ENCODE measurements at regions not wholly inside any gene's neighbourhood (a gene's known extent, or its start where the extent isn't known, plus 50 kb on each side); places are given as distances from the start of the nearest gene placed in this dataset.

DNA sequence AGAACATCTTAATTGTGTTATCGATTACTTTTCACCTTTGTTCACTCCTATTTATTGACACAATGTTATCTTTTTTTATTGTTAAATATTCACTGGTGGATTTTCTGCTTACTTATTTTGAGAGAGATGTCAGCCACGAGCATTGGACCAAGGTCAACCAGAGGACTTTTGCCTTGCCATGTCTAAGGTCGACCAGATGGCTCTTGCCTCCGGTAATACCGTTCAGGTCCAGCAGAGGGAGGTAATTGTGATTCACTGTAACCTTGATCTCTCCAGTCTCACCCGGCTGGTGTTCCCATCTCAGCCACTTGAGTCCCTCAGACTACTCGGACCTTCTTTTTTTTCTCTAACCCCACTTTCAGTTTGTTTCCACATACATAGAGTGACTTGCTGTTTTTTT is 1438.1 kb downstream of the UQCRFS1 start:
- no peak for DNase-seq

DNA sequence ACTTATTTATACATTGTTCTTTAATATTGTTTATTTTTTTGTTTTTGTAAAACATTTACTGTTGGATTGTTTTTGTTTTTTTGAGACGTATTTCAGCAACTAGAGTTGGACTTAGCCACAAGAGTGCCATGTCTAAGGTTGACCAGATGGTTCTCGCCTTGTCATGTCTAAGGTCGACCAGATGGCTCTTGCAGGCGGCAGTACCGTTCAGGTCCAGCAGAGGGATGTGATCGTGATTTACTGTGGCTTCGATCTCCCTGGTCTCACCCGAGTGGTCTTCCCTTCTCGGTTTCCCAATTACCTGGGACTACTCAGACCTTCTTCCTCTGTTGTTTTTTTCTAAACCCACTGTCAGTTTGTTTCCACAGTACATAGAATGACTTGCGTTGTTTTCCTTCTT is 1438.6 kb downstream of the UQCRFS1 start:
- no peak for DNase-seq

DNA sequence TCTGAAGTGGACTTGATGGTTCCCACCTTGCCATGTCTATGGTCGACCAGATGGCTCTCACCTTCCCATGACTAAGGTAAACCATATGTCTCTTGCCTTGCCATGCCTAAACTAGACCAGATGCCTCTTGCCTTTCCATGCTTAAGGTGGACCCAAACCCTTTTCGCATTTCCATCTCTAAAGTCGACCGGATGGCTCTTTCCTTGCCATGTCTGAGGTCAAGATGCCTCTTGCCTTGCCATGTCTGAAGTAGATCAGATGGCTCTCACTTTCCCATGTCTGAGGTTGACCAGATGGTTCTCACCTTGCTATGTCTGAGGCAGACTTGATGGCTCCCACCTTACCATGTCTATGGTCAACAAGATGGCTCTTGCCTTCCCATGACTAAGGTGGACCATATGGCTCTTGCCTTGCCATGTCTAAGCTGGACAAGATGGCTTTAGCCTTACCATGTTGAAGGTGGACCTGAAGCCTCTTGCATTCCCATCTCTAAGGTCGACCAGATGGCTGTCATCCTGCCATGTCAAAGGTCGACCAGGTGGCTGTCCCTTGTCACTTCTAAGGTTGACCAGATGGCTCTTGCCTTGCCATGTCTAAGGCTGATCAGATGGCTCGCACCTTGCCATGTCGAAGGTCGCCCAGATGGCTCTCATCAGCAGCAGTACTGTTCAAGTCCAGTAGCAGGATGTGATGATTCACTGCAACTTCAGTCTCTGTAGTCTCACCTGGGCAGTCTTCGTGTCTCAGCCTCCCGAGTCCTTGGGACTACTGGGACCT is 1439.4 kb downstream of the UQCRFS1 start:
- DNase-seq = no peak

DNA sequence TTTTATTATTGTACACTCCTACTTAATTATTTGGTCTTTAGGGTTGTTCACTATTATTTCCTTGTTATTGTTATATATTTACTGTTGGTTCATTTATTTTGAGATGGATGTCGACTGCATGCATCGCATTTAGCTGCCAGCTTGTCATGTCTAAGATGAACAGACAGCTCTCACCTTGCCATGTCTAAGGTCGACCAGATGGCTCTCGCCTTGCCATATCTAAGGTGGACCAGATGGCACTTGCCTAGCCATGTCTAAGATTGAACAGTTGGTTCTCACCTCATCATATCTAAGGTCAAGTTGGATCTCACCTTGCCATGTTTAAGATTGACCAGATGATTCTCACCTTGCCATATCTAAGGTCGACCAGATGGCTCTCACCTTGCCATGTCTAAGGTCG is 1440.9 kb downstream of the UQCRFS1 start:
- no peak for DNase-seq

DNA sequence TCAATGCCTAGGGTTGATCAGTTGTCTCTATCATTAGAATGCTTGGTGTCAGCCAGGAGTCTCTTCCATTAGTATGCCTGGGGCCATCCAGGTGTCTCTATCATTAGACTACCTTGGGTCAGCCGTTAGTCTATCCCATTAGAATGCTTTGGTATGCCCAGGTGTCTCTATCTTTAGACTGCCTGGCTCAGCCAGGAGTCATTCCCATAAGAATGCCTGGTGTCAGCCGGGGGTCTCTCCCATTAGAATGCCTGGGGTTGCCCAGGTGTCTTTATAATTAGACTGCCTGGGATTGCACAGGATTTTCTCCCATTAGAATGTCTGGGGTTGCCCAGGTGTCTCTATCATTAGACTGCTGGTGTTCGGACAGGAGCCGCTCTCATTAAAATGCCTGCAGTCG is 1442.9 kb downstream of the UQCRFS1 start:
- DNase-seq = no peak

DNA sequence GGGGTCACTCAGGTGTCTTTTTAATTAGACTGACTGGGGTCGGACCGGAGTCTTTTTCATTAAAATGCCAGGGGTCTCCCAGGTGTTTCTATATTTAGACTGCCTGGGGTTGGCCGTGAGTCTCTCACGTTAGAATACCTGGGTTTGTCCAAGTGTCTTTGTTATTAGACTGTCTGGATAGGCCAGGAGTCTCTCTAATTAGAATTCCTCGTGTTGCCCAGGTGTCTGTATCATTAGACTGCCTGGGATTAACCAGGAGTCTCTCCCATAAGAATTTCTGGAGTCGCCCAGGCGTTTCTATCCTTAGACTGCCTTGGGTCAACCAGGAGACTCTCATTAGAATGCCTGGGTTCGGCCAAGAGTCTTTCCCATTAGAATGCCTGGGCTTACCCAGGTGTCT is 1445.7 kb downstream of the UQCRFS1 start:
- DNase-seq = no peak

DNA sequence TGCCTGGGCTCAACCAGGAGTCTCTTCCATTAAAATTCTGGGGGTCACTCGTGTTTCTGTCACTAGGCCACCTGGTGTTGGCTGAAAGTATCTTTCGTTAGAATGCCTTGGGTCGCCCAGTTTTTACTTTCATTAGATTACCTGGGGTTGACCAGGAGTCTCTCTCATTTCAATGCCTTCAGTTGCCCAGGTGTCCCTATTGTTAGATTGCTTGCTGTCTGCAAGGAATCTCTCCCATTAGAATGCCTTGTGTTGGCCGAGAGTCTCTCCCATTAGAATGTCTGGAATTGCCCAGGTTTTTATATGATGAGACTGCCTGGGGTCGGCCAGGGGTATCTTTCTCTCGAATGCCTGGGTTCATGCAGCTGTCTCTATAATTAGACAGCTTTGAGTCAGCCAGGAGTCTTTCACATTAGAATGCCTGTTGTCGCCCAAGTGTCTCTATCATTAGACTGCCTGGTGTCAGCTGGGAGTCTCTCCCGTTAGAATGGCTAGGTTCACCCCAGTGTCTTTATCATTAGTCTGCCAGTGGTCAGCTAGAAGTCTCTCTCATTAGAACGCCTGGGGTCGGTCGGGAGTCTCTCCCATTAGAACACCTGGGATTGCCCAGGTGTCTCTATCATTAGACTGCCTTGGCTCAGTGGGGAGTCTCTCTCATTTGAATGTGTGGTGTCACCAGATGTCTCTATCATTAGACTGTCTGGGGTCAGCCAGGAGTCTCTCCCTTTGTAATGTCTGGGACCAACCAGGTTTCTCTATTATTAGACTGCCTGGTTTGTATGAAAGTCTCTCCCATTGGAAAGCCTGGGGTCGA is 1446.8 kb downstream of the UQCRFS1 start:
- no peak for DNase-seq

DNA sequence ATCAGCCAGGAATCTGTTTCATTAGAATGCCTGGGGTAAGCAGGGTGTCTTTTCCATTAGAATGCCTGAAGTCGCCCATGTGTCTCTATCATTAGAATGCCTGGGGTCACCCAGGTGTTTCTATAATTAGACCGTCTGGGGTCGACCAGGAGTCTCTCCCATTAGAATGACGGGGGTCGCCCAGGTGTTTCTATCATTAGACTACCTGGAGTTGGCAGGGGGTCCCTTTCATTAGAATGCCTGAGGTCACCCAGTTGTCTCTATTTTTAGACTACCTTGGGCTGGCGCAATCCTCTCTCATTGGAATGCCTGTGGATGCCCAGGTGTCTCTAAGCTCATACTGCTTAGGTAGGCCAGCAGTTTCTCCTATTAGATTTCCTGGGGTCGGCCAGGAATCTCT is 1447.6 kb downstream of the UQCRFS1 start:
- DNase-seq = no peak

- DNase-seq = no peak
Measured at GRCh38 chr19:27764186-27764804, 1448.7 kb downstream of the UQCRFS1 start.

DNA sequence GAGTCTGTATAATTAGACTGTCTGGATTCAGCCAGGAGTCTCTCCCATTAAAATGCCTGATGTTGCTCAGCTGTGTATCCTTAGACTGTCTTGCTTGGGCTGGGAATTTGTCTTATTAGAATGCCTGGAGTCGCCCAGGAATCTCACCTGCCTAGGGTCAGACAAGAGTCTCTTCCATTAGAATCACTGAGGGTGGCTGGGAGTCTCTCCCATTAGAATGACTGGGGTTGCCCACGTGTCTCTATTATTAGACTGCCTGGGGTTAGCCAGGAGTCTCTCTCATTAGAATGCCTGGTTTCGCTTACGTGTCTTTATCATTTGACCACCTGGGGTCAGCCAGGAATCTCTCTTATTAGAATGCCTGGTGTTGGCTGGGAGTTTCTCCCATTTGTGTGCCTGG is 1450.0 kb downstream of the UQCRFS1 start:
- DNase-seq = no peak

DNA sequence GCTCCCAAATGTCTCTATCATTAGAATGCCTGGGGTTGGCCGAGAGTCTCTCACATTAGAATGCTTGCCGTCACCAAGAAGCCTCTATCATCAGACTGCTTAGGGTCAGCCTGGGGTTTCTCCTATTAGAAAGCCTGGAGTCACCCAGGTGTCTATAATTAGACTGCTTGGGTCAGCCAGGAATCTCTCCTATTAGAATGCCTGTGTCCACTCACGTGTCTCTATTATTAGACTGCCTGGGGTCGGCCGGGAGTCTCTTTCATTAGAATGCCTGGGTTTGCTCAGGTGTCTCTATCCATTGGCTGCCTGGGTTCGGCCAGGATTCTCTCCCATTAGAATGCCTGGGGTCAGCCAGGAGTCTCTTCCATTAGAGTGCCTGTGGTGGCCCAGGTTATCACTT is 1453.1 kb downstream of the UQCRFS1 start:
- no peak for DNase-seq

- DNase-seq = no peak
Measured at GRCh38 chr19:27758626-27759505, 1454.1 kb downstream of the UQCRFS1 start.

- DNase-seq = no peak
Measured at GRCh38 chr19:27754700-27755099, 1458.3 kb downstream of the UQCRFS1 start.

GRCh38 chr19:27753622-27754021 is 1459.3 kb downstream of the UQCRFS1 start:
- DNase-seq = no peak

DNA sequence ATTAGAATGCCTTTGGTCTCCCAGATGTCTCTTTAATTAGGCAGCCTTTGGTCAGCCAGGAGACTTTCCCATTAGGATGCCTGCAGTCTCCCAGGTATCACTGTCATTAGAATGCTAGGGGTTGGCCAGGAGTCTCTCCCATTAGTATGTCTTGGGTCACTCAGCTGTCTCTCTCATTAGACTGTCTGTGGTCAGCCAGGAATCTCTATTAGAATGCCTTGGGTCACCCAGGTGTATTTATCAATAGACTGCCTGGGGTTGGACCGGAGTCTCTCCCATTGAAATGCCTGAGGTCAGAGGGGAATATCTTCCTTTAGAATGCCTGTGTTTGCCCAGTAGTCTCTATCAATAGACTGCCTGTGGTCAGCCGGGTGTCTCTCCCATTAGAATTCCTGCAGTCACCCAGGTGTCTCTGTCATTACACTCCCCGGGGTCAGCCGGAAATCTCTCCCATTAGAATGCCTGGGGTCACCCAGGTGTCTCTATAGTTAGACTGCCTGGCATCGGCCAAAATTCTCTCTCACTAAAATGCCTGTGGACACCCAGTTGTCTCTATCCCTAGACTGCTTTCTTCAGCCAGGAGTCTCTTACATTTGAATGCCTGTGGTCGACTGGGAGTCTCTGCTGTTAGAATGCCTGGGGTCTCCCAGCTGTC is 1460.3 kb downstream of the UQCRFS1 start:
- DNase-seq = no peak

GRCh38 chr19:27751044-27751391 is 1461.9 kb downstream of the UQCRFS1 start:
- DNase-seq = no peak

DNA sequence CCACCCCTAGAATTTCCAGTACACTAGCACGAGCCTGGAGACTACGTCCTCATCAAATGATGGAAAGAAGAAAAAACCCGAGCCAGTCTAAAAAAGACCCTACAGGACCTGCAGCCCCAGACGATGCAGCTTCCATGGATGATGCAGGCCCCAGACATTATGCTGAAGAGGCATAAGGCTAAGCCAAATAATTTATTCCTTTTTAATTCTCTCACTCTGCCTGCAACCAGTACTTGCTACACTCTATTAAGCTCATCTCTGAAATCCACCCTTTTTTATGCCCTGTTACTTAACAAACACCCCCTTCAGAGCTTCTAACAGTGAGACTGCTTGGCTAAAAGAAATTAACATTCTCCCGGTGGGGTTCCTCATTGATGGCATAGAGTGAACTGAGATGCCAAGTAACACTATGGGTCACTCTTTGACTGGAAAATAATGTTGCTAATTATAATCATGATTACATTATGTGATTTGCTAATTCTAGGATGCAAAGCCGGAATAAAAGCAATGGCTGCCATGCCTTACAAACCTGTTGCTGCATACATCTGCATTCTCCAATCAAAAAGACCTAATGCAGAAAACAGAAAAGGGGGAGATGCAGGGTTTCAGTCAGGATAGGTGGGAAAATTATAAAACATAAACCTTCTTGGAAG is 1462.4 kb downstream of the UQCRFS1 start:
- no peak for DNase-seq

- DNase-seq = no peak
Measured at GRCh38 chr19:27748551-27749152, 1464.3 kb downstream of the UQCRFS1 start.

GRCh38 chr19:27746691-27747380 is 1466.1 kb downstream of the UQCRFS1 start:
- DNase-seq = no peak

DNA sequence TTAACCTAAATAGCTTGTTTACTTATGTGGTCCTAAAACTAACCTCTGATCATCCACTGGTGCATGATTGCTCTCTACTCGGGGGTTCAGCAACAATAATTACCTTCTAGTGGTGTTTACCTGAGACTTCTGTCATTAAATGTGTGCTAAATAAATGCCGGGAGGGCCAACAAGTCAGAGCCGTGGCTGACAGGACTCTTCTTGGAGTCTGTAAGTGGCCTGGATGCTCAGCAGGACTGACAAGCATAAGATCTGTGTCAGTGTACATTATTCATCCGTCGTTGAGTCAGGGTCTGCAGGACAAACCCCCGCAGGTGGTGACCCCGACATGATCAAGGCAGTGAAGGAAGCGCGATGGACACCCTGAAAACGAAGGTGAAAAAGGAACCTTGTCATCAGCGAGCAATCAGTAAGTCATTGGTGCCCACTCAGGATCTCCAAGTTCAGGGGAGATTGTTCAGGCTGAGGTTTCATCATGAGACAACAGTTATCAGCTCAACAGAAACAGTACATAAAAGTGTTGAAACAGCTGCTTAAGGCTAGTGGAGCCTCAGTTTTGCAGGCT is 1466.9 kb downstream of the UQCRFS1 start:
- no peak for DNase-seq
